NCI-H2107 treated with DMSO at 0.1 percent for 48 hours (cell line): ENCODE measurements at regions not wholly inside any gene's neighbourhood (a gene's known extent, or its start where the extent isn't known, plus 50 kb on each side); places are given as distances from the start of the nearest gene placed in this dataset.
A peak's percentile ranks its signal among the peaks of the same experiment; 100 is the strongest.
"Not testable (repeated sequence)": the region's sequence is repeated elsewhere in the genome, so short reads cannot be mapped to it uniquely, and the experiment has no call there.

Source experiments
- DNase-seq: peaks from one replicate; lab custom pipeline; 2025; ENCODE audit not compliant: unreplicated experiment; lab: John Stamatoyannopoulos, UW

DNA sequence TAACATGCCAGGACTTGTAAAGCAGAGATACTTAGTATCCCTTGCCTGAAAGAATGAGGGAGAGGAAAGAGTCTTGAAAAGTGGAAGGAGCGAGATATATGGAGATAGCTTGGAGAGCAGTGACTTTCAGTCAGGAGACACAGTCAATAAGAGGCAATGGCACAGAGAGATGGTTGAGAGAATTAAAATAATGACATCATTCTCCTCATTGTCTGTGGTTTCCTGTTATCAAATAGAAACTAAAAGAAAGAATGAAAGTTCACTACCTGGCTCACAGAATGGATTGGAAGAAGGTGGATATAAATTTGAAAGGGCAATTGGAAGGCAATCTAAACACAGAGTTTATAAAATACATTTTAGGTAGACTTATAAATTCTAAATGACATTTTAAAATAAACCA lies 760.2 kb upstream of the AADAT start:
- no peak for DNase-seq

DNA sequence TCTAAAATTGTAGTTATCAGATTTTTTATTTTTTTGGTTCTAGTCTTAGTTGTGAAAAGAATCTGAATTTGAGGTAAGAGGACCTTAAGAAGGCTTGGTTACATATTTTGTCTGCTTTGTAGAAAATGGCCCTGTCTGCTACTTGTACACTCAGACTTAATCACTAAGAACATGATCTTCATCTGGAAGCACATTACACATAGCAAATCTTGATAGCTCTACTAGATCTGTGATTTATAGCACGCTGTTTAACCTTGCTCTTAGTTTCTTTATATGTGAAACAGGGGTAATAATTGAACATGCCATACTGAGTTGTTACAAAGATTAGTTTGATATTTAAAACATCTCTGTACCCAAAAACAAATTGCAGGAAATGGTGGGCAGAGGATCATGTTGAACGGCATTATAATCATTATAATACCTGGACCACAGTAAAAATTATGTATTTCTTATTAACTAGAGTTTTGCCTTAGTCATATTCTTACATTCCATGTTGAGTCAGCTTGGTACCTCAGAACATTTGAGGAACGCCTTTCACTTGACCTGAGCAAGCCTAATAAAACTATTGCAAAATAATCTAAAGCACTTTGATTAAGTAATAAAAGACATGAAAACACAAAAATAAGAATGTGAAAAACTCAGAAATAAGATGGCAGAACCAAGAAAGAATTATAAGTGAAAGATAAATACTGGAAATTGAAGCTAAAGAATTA lies 738.0 kb upstream of the AADAT start:
- DNase-seq, result no peak

DNA sequence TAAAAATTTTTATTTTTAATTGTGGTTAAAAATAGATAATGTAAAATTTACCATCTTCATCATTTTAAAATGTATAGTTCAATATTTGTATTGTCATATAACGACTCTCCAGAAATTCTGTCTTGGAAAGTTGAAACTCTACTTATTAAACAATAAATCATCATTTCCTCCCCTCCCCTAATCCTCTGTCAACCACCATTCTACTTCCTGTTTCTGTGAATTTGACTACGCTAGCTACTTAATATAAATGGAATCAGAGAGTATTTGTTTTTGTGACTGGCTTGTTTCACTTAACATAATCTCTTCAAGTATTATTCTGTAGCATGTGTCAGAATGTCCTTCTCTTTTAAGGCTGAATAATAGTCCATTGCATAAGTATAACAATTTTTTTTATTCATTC lies 729.0 kb upstream of the AADAT start:
- DNase-seq, result no peak

- no peak for DNase-seq
These were observed 715.6 kb upstream of the AADAT start for GRCh38 chr4:170805352-170805751.

DNA sequence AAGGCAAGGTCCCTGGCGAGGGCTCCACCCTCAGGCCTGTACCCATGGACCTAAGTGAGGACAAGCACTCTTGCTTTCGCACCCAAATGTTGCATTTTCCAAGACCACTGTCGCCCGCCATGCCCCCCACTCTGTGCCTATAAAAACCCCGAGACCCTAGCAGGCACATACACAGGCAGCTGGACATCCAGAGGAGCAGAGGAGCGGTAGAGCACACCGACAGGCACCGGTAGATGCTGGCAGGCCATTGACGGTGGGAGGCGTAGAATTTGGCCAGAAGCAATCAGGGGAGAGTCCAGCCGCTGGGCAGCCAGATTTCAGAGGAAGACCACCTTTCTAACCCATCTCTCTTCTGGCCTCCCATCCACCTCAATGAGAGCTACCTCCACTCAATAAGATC lies 715.2 kb upstream of the AADAT start:
- DNase-seq, result no peak

GRCh38 chr4:170803492-170803891 lies 713.7 kb upstream of the AADAT start:
- DNase-seq, result no peak

GRCh38 chr4:170801771-170802170 lies 712.0 kb upstream of the AADAT start:
- no peak for DNase-seq

DNA sequence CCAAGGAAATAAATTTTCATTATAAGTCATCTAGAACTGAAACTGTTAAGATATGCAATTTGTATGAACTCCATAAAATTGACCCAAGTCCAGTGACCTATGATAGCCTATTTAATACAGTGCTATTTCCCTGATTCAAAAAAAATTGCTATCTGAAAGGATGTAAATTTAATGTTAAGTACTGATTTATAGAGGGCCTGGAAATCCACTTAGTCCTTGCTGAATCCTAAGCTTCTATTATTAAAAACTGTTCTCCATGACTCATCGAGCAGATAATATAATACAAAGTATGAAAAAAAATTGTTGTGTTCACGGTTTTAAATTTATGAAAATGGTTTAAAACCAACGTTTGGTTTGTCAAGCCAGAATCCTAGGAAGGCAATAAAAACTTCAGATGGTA lies 704.8 kb upstream of the AADAT start:
- DNase-seq, result no peak

DNA sequence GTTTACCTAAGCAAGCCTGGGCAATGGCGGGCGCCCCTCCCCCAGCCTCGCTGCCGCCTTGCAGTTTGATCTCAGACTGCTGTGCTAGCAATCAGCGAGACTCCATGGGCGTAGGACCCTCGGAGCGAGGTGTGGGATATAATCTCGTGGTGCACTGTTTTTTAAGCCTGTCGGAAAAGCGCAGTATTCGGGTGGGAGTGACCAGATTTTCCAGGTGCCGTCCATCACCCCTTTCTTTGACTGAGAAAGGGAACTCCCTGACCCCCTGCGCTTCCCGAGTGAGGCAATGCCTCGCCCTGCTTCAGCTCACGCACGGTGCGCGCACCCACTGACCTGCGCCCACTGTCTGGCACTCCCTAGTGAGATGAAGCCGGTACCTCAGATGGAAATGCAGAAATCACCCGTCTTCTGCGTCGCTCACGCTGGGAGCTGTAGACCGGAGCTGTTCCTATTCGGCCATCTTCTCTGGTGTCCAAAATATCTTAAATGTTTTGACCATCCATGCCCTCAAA lies 698.8 kb upstream of the AADAT start:
- not testable (repeated sequence) for DNase-seq

DNA sequence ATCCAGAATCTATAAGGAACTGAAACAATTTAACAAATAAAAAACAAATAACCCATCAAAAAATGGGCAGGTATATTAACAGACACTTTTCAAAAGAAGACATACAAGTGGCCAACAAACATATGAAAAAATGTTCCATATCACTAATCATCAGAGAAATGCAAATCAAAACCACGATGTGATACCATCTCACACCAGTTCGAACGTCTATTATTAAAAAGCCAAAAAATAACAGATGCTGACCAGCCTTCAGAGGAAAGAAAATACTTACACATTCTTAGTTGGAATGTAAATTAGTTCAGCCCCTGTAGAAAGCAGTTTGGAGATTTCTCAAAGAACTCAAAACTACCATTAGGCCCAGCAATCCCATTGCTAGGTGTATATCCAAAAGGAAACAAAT lies 687.9 kb upstream of the AADAT start:
- no peak for DNase-seq

- peak; percentile 68 for DNase-seq
These were observed 687.2 kb upstream of the AADAT start for GRCh38 chr4:170776983-170777382.

GRCh38 chr4:170775851-170776250 lies 686.1 kb upstream of the AADAT start:
- DNase-seq, result no peak

- DNase-seq, result no peak
These were observed 684.0 kb upstream of the AADAT start for GRCh38 chr4:170773709-170774273.

- no peak for DNase-seq
These were observed 682.7 kb upstream of the AADAT start for GRCh38 chr4:170772429-170772828.

- DNase-seq, result no peak
These were observed 680.9 kb upstream of the AADAT start for GRCh38 chr4:170770664-170771063.

DNA sequence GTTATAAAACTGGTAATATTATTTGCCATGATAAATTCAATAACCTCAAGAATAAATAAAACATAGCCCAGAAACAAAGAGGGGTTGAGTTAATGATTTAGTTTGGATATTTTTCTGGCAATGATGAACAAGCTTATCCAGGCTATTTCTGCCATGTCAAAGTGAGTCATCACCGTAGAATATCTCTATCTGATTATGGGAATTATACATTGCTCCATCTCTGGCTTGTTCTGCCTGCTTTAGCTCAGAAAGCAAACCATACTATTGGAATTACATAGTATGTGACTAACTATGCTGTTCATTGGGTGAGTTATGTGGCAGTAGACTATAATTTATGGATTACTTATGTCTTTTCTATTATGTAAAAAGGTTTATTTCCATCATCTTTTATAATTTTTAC lies 680.1 kb upstream of the AADAT start:
- no peak for DNase-seq

DNA sequence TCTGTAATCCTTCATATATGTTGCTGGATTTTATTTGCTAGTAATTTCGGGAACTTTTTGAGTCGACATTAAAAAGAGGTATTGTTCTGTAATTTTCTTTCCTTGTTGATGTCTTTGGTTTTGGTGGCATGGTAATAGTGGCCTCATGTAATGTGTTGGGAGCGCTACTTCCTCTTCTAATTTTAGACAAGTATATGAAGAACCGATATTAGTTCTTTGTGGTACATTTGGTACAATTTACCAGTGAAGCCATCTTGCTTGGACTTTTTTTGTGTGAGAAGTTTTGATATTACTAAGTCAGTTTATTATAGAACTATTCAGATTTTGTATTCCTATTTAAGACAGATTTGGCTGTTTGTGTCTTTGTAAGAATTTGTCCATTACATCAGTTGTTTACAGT lies 669.2 kb upstream of the AADAT start:
- DNase-seq, result no peak

DNA sequence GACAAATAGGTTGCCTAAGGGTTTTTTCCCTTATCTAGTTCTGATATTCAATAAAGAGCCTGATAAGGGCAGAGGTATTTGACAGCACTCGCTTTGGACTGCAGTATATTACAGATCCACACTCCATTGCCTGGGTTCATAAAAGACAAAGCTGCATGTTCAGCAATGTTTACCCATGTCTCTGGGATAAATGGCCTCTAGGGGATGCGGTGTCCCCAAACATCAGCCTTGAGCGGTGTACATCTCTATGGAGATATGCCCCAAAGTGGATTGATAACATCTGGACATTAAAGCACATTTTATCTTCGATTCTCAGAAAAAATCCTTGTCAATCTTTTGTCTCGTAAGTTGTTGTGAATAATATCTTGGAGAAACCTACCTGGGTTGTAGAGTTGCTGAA lies 660.8 kb upstream of the AADAT start:
- DNase-seq, result no peak

DNA sequence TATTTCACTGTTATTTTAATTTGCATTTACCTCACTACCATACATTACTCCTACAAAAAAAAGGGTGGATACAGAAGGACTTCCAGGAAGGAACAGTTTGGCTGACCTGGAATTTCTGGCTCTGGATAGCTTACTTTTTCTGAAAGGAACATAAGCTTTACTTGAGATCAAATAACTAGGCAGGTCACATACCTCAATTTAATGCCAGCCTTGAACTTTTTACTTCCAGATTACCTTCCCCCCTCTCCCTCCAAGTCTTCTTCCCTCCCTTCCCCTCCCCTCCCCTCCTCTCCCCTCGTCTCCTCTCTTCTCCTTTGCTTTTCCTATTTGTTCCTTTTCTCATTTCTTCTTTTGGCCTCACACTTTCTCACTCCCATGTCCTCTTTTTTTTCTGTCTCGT lies 659.2 kb upstream of the AADAT start:
- no peak for DNase-seq

DNA sequence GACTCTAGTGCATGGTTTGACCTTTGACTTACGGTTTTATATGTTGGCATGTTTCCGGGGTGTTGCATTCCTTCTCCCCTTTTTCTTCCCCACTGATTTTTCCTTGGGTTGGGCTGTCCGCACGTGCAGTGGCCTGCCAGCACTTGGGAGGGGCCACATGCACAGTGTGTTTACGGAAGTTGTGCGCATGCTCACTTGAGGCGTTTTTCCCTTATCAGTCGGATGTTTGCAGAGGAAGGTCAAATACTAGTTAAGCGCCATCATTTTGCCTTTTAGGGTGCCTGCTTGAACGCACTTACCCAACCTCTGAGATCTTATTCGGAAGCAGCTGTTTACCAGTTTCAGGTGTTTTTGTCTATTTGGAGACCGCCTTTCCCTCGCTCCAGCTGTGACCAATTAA lies 653.9 kb upstream of the AADAT start:
- DNase-seq, result no peak

- no peak for DNase-seq
These were observed 652.1 kb upstream of the AADAT start for GRCh38 chr4:170741856-170742255.

GRCh38 chr4:170736710-170737109 lies 647.0 kb upstream of the AADAT start:
- DNase-seq, result no peak

DNA sequence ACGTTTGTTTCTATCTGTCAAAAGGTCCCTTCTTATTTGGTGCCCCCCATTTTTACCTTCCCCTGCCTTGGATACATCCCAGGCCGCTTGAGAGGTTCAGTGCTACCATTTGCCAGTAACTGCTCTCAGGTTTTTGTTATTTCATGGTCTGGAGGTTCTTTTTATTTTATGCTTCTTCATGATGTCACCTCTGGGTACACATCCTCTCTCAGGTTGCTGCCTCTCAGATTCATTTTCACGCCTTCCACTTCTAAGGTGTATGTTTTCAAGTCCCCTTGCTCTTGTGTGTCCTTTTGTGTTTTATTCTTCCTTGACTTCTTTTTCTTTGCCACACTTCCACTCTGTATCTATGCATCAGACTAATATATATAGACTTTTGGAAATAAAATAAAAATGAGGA lies 640.1 kb upstream of the AADAT start:
- no peak for DNase-seq
